ENCODE measurements at regions not wholly inside any gene's neighbourhood (a gene's known extent, or its start where the extent isn't known, plus 50 kb on each side); places are given as distances from the start of the nearest gene placed in this dataset.

DNA sequence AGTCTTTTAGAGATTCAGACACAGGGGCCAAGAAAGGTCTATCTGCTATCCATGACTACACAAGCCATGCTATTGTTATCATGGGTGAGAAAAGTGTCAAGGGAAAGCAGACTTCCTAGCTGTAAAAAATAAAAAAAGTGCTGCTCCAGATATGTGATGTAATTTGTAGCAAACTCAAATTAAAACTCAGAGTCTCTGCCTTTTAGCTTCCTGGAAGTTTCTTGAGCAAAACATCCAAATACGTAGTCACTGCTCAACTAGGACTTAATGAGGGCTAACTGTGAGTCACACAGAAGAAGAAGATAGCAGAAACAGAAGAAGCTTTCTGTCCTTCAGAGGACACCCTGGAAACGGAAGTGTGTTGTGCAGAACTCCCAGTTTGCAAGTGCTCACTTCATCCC, 393.4 kb upstream of the NR2F2 start:
- in situ Hi-C loops (cut with MboI; ENCODE audit: low sequenced_read_pairs, unreplicated experiment): no loop called here
- TF ChIP-seq CTCF (IDR thresholded peaks at IDR 0.05; ENCODE audit: borderline replicate concordance, control extremely low read depth, extremely low read depth, insufficient read depth, missing control alignments): no peak
- no peak for DNase-seq (ENCODE audit: low spot score)

DNA sequence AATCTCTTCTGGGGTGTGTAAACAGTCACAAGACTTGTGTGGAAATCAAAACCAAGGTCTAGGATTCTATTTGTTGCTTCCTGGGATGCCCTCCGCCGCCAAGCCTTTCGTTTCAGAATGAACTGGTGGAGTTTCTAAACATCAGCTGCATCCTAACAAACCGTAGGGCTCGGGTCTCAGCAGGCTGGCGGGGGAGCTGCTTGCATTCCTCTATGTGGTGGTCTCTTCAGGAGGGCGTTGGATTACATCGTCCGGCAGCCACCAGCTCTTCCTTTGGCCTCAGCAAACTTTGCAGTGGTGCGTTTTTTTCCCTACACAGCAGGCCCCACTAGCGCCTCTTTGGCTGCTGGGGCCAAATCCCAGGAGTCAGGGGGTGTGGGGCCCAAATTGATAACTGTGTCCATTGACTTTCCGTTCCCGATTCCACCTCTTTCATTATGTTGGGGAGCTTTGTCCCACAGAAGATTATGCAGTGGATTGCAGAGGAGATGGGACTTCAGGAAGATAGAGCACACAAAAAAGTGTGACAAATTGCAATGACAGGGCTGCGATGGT, 390.0 kb upstream of the NR2F2 start:
- TF ChIP-seq CTCF (IDR thresholded peaks at IDR 0.05; ENCODE audit: borderline replicate concordance, control extremely low read depth, extremely low read depth, insufficient read depth, missing control alignments): no peak
- in situ Hi-C loops (cut with MboI; ENCODE audit: low sequenced_read_pairs, unreplicated experiment): no loop called here
- DNase-seq (ENCODE audit: low spot score): no peak

- in situ Hi-C loops (cut with MboI; ENCODE audit: low sequenced_read_pairs, unreplicated experiment): no loop called here
- no peak for DNase-seq (ENCODE audit: low spot score)
These were observed 386.3 kb upstream of the NR2F2 start for GRCh38 chr15:95944193-95944592.

GRCh38 chr15:95944661-95945255, 385.7 kb upstream of the NR2F2 start:
- in situ Hi-C loops (cut with MboI; ENCODE audit: low sequenced_read_pairs, unreplicated experiment): no loop called here
- no peak for TF ChIP-seq CTCF (IDR thresholded peaks at IDR 0.05; ENCODE audit: borderline replicate concordance, control extremely low read depth, extremely low read depth, insufficient read depth, missing control alignments)
- DNase-seq (ENCODE audit: low spot score): no peak

More at GRCh38 chr15:95944193-95944592, 386.3 kb upstream of the NR2F2 start:
- no peak for TF ChIP-seq CTCF (IDR thresholded peaks at IDR 0.05; ENCODE audit: borderline replicate concordance, control extremely low read depth, extremely low read depth, insufficient read depth, missing control alignments)

DNA sequence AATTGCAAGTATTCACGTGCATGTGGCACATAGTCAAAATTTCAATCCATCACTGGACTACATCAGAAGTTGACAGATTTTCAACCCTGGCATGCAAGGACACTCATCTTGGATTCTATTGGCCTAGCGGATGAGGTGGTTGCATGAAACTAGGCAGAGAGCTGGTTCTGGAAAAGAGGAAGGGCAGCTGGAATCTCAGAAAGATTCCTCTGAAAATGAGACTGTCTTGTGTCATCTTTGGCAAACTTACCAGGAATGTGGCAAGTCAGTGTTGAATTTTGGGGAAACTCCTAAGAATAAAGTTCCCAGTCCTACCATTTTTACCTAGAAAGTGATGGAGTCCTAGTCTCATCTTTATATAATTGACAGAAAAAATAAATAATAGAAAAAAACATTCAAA, 384.3 kb upstream of the NR2F2 start:
- no peak for DNase-seq (ENCODE audit: low spot score)
- in situ Hi-C loops (cut with MboI; ENCODE audit: low sequenced_read_pairs, unreplicated experiment): no loop called here
- no peak for TF ChIP-seq CTCF (IDR thresholded peaks at IDR 0.05; ENCODE audit: borderline replicate concordance, control extremely low read depth, extremely low read depth, insufficient read depth, missing control alignments)

DNA sequence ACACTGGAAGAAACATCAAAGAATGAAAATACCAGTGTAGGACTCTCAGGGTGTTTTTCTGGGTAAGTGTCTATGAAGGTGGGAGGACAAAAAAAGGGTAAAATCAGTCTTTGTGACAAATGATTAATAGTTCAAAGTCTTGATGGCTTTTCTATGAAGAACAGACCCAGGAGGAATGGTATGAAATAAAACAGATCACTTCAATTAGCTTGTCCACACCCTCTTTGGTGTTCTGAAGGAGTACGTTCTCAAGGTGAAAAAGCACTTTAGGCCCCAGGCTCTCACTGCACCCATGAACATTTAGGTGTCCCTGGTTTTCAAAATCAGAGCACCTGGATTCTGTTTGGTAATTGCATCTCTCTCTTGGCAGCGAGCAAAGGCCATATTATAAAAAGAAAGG, 383.6 kb upstream of the NR2F2 start:
- in situ Hi-C loops (cut with MboI; ENCODE audit: low sequenced_read_pairs, unreplicated experiment): no loop called here
- no peak for DNase-seq (ENCODE audit: low spot score)
- no peak for TF ChIP-seq CTCF (IDR thresholded peaks at IDR 0.05; ENCODE audit: borderline replicate concordance, control extremely low read depth, extremely low read depth, insufficient read depth, missing control alignments)
